Forelimb muscle (tissue), 1 donor: ENCODE measurements at regions not wholly inside any gene's neighbourhood (a gene's known extent, or its start where the extent isn't known, plus 50 kb on each side); places are given as distances from the start of the nearest gene placed in this dataset.

Source experiments
- DNase-seq: peaks from one replicate; pipeline ENCODE4 v3.0.0-alpha.2; 2013; ENCODE audit warnings: low read depth

- DNase-seq, result no peak
Observed at GRCh38 chr5:18043344-18043743, 409.1 kb downstream of the TAF11L14 start.

- no peak for DNase-seq
Observed at GRCh38 chr5:18048449-18048848, 414.2 kb downstream of the TAF11L14 start.

GRCh38 chr5:18050345-18050744 is 416.1 kb downstream of the TAF11L14 start:
- DNase-seq, result no peak

- no peak for DNase-seq
Observed at GRCh38 chr5:18050776-18051175, 416.5 kb downstream of the TAF11L14 start.

- no peak for DNase-seq
Observed at GRCh38 chr5:18051953-18052352, 417.7 kb downstream of the TAF11L14 start.

- DNase-seq, result no peak
Observed at GRCh38 chr5:18052569-18052968, 418.3 kb downstream of the TAF11L14 start.

- no peak for DNase-seq
Observed at GRCh38 chr5:18057725-18058124, 423.5 kb downstream of the TAF11L14 start.

- no peak for DNase-seq
Observed at GRCh38 chr5:18067615-18068014, 433.4 kb downstream of the TAF11L14 start.

GRCh38 chr5:18068826-18069225 is 434.6 kb downstream of the TAF11L14 start:
- DNase-seq, result no peak

- DNase-seq, result no peak
Observed at GRCh38 chr5:18069790-18070189, 435.5 kb downstream of the TAF11L14 start.

GRCh38 chr5:18072600-18072999 is 438.3 kb downstream of the TAF11L14 start:
- no peak for DNase-seq

- DNase-seq, result no peak
Observed at GRCh38 chr5:18074961-18075360, 440.7 kb downstream of the TAF11L14 start.

- no peak for DNase-seq
Observed at GRCh38 chr5:18078157-18078556, 443.9 kb downstream of the TAF11L14 start.

GRCh38 chr5:18079831-18080230 is 445.6 kb downstream of the TAF11L14 start:
- no peak for DNase-seq

- DNase-seq, result no peak
Observed at GRCh38 chr5:18088020-18088579, 453.8 kb downstream of the TAF11L14 start.

- DNase-seq, result no peak
Observed at GRCh38 chr5:18090177-18090576, 455.9 kb downstream of the TAF11L14 start.

GRCh38 chr5:18091142-18091541 is 456.9 kb downstream of the TAF11L14 start:
- DNase-seq, result no peak

- DNase-seq, result no peak
Observed at GRCh38 chr5:18091758-18092157, 457.5 kb downstream of the TAF11L14 start.

GRCh38 chr5:18095061-18095460 is 460.8 kb downstream of the TAF11L14 start:
- DNase-seq, result no peak

- DNase-seq, result no peak
Observed at GRCh38 chr5:18097817-18098216, 463.6 kb downstream of the TAF11L14 start.

- DNase-seq, result no peak
Observed at GRCh38 chr5:18098691-18099090, 464.4 kb downstream of the TAF11L14 start.

GRCh38 chr5:18099261-18099660 is 465.0 kb downstream of the TAF11L14 start:
- DNase-seq, result no peak

- no peak for DNase-seq
Observed at GRCh38 chr5:18101532-18101931, 467.3 kb downstream of the TAF11L14 start.

- no peak for DNase-seq
Observed at GRCh38 chr5:18102733-18103132, 468.5 kb downstream of the TAF11L14 start.
